ENCODE measurements at regions not wholly inside any gene's neighbourhood (a gene's known extent, or its start where the extent isn't known, plus 50 kb on each side); places are given as distances from the start of the nearest gene placed in this dataset.
A peak's percentile ranks its signal among the peaks of the same experiment; 100 is the strongest.

- TF ChIP-seq ZNF830 (tag by site-specific recombination; IDR thresholded peaks at IDR 0.05; ENCODE audit: low read depth), result no peak
- peak; percentile 78; the same call in 1 of the 2 replicates for TF ChIP-seq ZNF280D (tag by site-specific recombination; IDR thresholded peaks at IDR 0.05)
- no peak for TF ChIP-seq ZNF16 (tag by site-specific recombination; IDR thresholded peaks at IDR 0.05; ENCODE audit: low read depth)
- no peak for TF ChIP-seq HOXD13 (CRISPR knock-in tag; IDR thresholded peaks at IDR 0.05; ENCODE audit: borderline replicate concordance)
- TF ChIP-seq ZNF23 (tag by site-specific recombination; IDR thresholded peaks at IDR 0.05; ENCODE audit: borderline replicate concordance), result no peak
- TF ChIP-seq GLI2 (tag by site-specific recombination; IDR thresholded peaks at IDR 0.05; ENCODE audit: borderline replicate concordance, low read depth), result no peak
- no peak for TF ChIP-seq PRDM1 (tag by site-specific recombination; IDR thresholded peaks at IDR 0.05)
- TF ChIP-seq ZNF157 (tag by site-specific recombination; IDR thresholded peaks at IDR 0.05), result no peak
- TF ChIP-seq ZBTB6 (tag by site-specific recombination; IDR thresholded peaks at IDR 0.05), result no peak
- TF ChIP-seq ZNF785 (tag by site-specific recombination; IDR thresholded peaks at IDR 0.05), result peak; percentile 96
- TF ChIP-seq ZNF580 (tag by site-specific recombination; IDR thresholded peaks at IDR 0.05), result no peak
- TF ChIP-seq ZNF37A (tag by site-specific recombination; IDR thresholded peaks at IDR 0.05), result no peak
- TF ChIP-seq ZBTB7A (tag by site-specific recombination; IDR thresholded peaks at IDR 0.05; ENCODE audit: low read depth), result no peak
- TF ChIP-seq ZSCAN23 (tag by site-specific recombination; IDR thresholded peaks at IDR 0.05), result no peak
- peak; percentile 17; the same call in 1 of the 2 replicates for TF ChIP-seq REST (tag by site-specific recombination; IDR thresholded peaks at IDR 0.05)
- TF ChIP-seq INSM2 (tag by site-specific recombination; IDR thresholded peaks at IDR 0.05), result 0 out of 2 replicates have a peak, but pooled peaks have one; percentile 35
- no peak for TF ChIP-seq ZNF266 (tag by site-specific recombination; IDR thresholded peaks at IDR 0.05; ENCODE audit: low read depth)
- no peak for TF ChIP-seq EGR2 (tag by site-specific recombination; IDR thresholded peaks at IDR 0.05; ENCODE audit: low read depth)
- no peak for TF ChIP-seq ZNF600 (tag by site-specific recombination; IDR thresholded peaks at IDR 0.05)
- no peak for TF ChIP-seq FEZF1 (tag by site-specific recombination; IDR thresholded peaks at IDR 0.05)
- no peak for TF ChIP-seq ZSCAN16 (tag by site-specific recombination; IDR thresholded peaks at IDR 0.05)
- TF ChIP-seq PATZ1 (tag by site-specific recombination; IDR thresholded peaks at IDR 0.05), result no peak
- TF ChIP-seq KLF9 (tag by site-specific recombination; IDR thresholded peaks at IDR 0.05; ENCODE audit: low read depth), result peak; percentile 75
- TF ChIP-seq SP2 (tag by site-specific recombination; IDR thresholded peaks at IDR 0.05), result no peak
- TF ChIP-seq ZNF184 (tag by site-specific recombination; IDR thresholded peaks at IDR 0.05), result no peak
- TF ChIP-seq ZNF596 (tag by site-specific recombination; IDR thresholded peaks at IDR 0.05), result 0 out of 2 replicates have a peak, but pooled peaks have one; percentile 10
These were observed 182.0 kb upstream of the SERP2 start (continued) for GRCh38 chr13:44191504-44192171.
